ENCODE measurements at regions not wholly inside any gene's neighbourhood (a gene's known extent, or its start where the extent isn't known, plus 50 kb on each side); places are given as distances from the start of the nearest gene placed in this dataset.
"Not testable (repeated sequence)": the region's sequence is repeated elsewhere in the genome, so short reads cannot be mapped to it uniquely, and the experiment has no call there.

DNA sequence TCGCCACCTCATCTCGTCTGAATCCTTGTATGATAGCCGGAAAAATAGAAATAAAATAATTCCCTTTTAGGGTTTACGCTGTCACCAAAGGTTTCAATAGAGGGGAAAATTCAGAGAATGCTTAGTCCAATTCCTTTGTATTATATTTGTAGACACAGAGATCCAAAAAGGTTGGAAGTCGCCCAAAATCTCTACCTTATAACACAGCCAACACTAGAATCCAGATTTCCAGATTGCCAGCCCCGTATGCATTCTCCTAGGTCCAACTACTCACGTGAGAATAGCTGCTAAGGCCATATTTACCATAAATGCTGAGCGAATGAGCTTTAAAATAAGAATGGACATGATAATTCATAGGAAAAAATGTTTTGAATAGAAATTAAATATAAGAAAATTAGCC, 124.5 kb downstream of the KCNK1 start:
- H3K36me3 ChIP-seq = no peaks in the 10 kb centered on the region
- no peaks in the 10 kb centered on the region for H3K27me3 ChIP-seq
- TF ChIP-seq, protein P1, sequence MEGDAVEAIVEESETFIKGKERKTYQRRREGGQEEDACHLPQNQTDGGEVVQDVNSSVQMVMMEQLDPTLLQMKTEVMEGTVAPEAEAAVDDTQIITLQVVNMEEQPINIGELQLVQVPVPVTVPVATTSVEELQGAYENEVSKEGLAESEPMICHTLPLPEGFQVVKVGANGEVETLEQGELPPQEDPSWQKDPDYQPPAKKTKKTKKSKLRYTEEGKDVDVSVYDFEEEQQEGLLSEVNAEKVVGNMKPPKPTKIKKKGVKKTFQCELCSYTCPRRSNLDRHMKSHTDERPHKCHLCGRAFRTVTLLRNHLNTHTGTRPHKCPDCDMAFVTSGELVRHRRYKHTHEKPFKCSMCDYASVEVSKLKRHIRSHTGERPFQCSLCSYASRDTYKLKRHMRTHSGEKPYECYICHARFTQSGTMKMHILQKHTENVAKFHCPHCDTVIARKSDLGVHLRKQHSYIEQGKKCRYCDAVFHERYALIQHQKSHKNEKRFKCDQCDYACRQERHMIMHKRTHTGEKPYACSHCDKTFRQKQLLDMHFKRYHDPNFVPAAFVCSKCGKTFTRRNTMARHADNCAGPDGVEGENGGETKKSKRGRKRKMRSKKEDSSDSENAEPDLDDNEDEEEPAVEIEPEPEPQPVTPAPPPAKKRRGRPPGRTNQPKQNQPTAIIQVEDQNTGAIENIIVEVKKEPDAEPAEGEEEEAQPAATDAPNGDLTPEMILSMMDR (IDR thresholded peaks at IDR 0.05) = no peak
- no peak overlapping the region for H3K4me3 ChIP-seq (ENCODE audit: low read depth in 1 of 2, low read length in 1 of 2)
- no peaks in the 10 kb centered on the region for H3K4me1 ChIP-seq (ENCODE audit: control insufficient read depth in 1 of 2, insufficient read depth in 1 of 2, low read depth in 1 of 2, low read length in 1 of 2)
- H3K9me3 ChIP-seq = no peaks in the 10 kb centered on the region
- H3K27ac ChIP-seq = no peak overlapping the region

DNA sequence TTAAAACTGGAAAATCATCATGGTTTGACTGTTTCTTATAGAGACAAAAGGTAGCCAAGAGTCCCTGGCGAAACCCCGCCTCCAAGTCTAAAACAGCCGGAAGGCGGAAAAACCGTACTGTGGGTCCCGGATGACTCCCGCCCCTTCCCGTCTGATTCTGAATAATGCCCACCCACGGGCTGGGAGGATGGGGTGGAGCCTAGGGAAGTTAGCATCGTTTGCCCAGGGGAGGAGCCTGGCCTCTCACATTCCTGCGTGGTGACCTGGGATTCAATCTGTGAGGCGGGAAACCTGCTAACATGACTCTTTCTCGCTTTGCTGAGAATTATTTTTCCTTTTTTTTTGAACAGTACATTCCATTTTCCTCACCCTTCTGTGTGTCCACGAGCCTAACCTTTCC, 124.9 kb downstream of the KCNK1 start:
- no peak overlapping the region for H3K4me3 ChIP-seq (ENCODE audit: low read depth in 1 of 2, low read length in 1 of 2)
- H3K27ac ChIP-seq = no peak overlapping the region
- no peaks in the 10 kb centered on the region for H3K36me3 ChIP-seq
- H3K4me1 ChIP-seq (ENCODE audit: control insufficient read depth in 1 of 2, insufficient read depth in 1 of 2, low read depth in 1 of 2, low read length in 1 of 2) = no peaks in the 10 kb centered on the region
- H3K9me3 ChIP-seq = no peaks in the 10 kb centered on the region
- TF ChIP-seq, protein P1 (IDR thresholded peaks at IDR 0.05) = no peak
- H3K27me3 ChIP-seq = no peaks in the 10 kb centered on the region

DNA sequence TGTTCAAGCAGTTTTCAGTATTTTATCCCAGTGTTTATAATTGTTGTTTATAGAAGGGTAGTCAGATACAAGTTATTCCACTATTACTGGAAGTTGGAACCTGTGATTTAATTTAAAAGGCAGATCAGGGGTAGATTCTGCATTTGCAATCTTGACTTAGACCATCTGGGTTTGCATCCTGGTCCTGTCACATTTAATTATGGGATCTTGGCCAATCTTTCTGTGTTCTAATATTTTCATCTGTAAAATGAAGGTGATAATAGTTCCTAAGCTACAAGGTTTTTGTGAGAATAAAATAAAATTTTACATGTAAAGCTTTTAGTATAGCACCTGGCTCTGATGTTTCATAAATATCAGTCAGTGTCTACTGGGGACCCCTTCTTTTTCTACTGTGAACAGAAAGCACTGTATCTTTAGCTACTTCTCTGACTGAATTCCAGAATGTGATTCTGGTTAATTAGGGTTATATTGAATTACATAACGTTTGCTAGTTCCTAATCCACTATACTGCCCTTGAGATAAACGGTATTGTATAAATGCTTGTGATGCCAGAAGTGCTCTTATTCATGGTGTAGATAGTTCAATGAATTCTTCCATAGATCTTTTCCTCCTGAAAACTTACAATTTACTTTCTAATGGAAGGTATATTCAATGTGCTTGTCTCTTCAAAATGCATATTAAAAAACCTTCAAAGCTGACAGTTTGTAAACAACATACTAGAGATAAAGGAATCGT, 131.0 kb downstream of the KCNK1 start:
- no peak overlapping the region for H3K4me3 ChIP-seq (ENCODE audit: low read depth in 1 of 2, low read length in 1 of 2)
- H3K27me3 ChIP-seq = no peaks in the 10 kb centered on the region
- H3K4me1 ChIP-seq (ENCODE audit: control insufficient read depth in 1 of 2, insufficient read depth in 1 of 2, low read depth in 1 of 2, low read length in 1 of 2) = no peaks in the 10 kb centered on the region
- no peaks in the 10 kb centered on the region for H3K9me3 ChIP-seq
- no peaks in the 10 kb centered on the region for H3K36me3 ChIP-seq
- TF ChIP-seq, protein P1 (IDR thresholded peaks at IDR 0.05) = no peak
- no peak overlapping the region for H3K27ac ChIP-seq

DNA sequence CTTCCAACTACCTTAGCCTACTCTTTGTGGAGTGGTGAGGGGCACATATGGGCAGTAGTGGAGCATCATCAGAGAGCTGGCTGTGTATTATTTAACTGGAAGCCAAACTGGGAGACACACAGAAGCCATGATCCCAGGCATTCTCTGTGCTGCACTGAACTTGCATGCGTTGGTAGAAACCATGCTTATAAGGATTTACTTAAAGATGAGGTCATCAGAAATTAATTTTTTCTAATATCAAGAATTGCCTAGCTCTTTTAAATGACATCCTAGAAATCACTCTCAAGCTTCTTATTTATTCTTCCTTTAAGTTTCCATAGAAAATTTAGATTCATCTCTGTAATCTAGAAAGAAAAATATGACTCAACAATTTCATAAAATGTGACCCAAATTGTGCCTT, 136.2 kb downstream of the KCNK1 start:
- Histone ChIP-seq H3K36me3 (no peaks in the 10 kb centered on the region), H3K4me1 (ENCODE audit: control insufficient read depth in 1 of 2, insufficient read depth in 1 of 2, low read depth in 1 of 2, low read length in 1 of 2) (no peaks in the 10 kb centered on the region), H3K27me3 (no peaks in the 10 kb centered on the region), H3K4me3 (ENCODE audit: low read depth in 1 of 2, low read length in 1 of 2) (no peak overlapping the region), H3K27ac (no peak overlapping the region), H3K9me3 (no peaks in the 10 kb centered on the region)
- TF ChIP-seq, protein P1 (IDR thresholded peaks at IDR 0.05) = no peak

DNA sequence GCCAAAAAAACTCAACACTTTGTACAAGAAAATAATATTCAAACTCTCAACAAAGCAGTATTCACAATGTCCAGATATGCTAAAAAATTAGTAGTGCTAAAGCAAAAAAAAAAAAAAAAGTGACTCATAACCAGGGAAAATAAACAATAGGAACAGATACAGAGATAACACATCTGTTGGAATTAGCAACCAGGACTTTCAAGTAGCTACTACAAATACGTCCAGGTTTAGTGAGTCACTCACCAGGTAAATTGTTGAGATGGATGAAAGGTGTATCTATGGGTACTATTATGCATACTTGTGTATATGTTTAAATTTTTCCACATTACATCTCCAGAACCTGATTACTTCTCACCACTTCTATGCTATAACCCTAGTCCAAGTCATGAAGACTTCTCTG, 144.8 kb upstream of the SLC35F3 start:
- Histone ChIP-seq H3K4me1 (ENCODE audit: control insufficient read depth in 1 of 2, insufficient read depth in 1 of 2, low read depth in 1 of 2, low read length in 1 of 2) (no peaks in the 10 kb centered on the region), H3K27ac (no peak overlapping the region), H3K36me3 (no peaks in the 10 kb centered on the region), H3K4me3 (ENCODE audit: low read depth in 1 of 2, low read length in 1 of 2) (no peak overlapping the region), H3K27me3 (no peaks in the 10 kb centered on the region), H3K9me3 (no peaks in the 10 kb centered on the region)
- TF ChIP-seq, protein P1 (IDR thresholded peaks at IDR 0.05) = no peak

DNA sequence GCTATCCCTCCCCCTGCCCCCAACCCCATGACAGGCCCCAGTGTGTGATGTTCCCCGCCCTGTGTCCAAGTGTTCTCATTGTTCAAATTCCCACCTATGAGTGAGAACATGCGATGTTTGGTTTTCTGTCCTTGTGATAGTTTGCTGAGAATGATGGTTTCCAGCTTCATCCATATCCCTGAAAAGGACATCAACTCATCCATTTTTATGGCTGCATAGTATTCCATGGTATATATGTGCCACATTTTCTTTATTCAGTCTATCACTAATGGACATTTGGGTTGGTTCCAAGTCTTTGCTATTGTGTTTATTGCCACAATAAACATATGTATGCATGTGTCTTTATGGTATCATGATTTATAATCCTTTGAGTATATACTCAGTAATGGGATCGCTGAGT, 140.2 kb upstream of the SLC35F3 start:
- not testable (repeated sequence) for H3K36me3 ChIP-seq; H3K27ac ChIP-seq; H3K9me3 ChIP-seq; H3K27me3 ChIP-seq; H3K4me1 ChIP-seq (ENCODE audit: control insufficient read depth in 1 of 2, insufficient read depth in 1 of 2, low read depth in 1 of 2, low read length in 1 of 2); H3K4me3 ChIP-seq (ENCODE audit: low read depth in 1 of 2, low read length in 1 of 2)
